Activated CD4-positive, alpha-beta T cell treated with anti-CD3 and anti-CD28 coated beads, Interleukin-2, Interleukin-4, amounts not matched to agents 100 ng/mL and 50 ng/mL, durations not matched to agents 16 hours and 8 hours (primary cell): ENCODE measurements at regions not wholly inside any gene's neighbourhood (a gene's known extent, or its start where the extent isn't known, plus 50 kb on each side); places are given as distances from the start of the nearest gene placed in this dataset.
"Not testable (repeated sequence)": the region's sequence is repeated elsewhere in the genome, so short reads cannot be mapped to it uniquely, and the experiment has no call there.

Experiments used
- DNase-seq: peaks from one replicate; pipeline ENCODE4 v3.0.0-alpha.2; 2020; ENCODE audit warnings: low spot score

GRCh38 chr16:9141813-9142212 is 50.4 kb downstream of the HAPSTR1 start:
- no peak for DNase-seq

GRCh38 chr16:9144106-9144505 is 52.7 kb downstream of the HAPSTR1 start:
- no peak for DNase-seq

GRCh38 chr16:9148374-9149015 is 57.1 kb downstream of the HAPSTR1 start:
- no peak for DNase-seq

GRCh38 chr16:9151074-9151473 is 59.6 kb downstream of the HAPSTR1 start:
- DNase-seq: no peak

- no peak for DNase-seq
Measured at GRCh38 chr16:9151597-9151996, 60.2 kb downstream of the HAPSTR1 start.

GRCh38 chr16:9152649-9153501 is 61.4 kb downstream of the HAPSTR1 start:
- no peak for DNase-seq

GRCh38 chr16:9153502-9153864 is 62.0 kb downstream of the HAPSTR1 start:
- no peak for DNase-seq

GRCh38 chr16:9154567-9155410 is 63.3 kb downstream of the HAPSTR1 start:
- DNase-seq: no peak

GRCh38 chr16:9155871-9156270 is 64.4 kb downstream of the HAPSTR1 start:
- DNase-seq: no peak

GRCh38 chr16:9159839-9160550 is 68.6 kb downstream of the HAPSTR1 start:
- peak; percentile 50 for DNase-seq

- no peak for DNase-seq
Measured at GRCh38 chr16:9160551-9160911, 69.1 kb downstream of the HAPSTR1 start.

GRCh38 chr16:9165681-9166080 is 74.2 kb downstream of the HAPSTR1 start:
- no peak for DNase-seq

- not testable (repeated sequence) for DNase-seq
Measured at GRCh38 chr16:9166326-9166993, 75.0 kb downstream of the HAPSTR1 start.

GRCh38 chr16:9169094-9169493 is 77.7 kb downstream of the HAPSTR1 start:
- no peak for DNase-seq

GRCh38 chr16:9170470-9170869 is 79.0 kb downstream of the HAPSTR1 start:
- DNase-seq: no peak

GRCh38 chr16:9176547-9177418 is 85.3 kb downstream of the HAPSTR1 start:
- no peak for DNase-seq

GRCh38 chr16:9177861-9178260 is 86.4 kb downstream of the HAPSTR1 start:
- DNase-seq: no peak

- no peak for DNase-seq
Measured at GRCh38 chr16:9183682-9184353, 92.4 kb downstream of the HAPSTR1 start.

GRCh38 chr16:9184354-9184690 is 92.9 kb downstream of the HAPSTR1 start:
- no peak for DNase-seq

- no peak for DNase-seq
Measured at GRCh38 chr16:9185381-9185780, 93.9 kb downstream of the HAPSTR1 start.
